Fibroblast of mammary gland (primary cell): ENCODE measurements at regions not wholly inside any gene's neighbourhood (a gene's known extent, or its start where the extent isn't known, plus 50 kb on each side); places are given as distances from the start of the nearest gene placed in this dataset.

Experiments
- DNase-seq: peaks from one replicate; pipeline ENCODE4 v3.0.0-alpha.2; 2010; ENCODE audit warnings: low read depth
- H3K4me3 ChIP-seq: 2 replicates; pipeline ENCODE4 v1.5.1; 2011; ENCODE audit warnings: low read depth, mild to moderate bottlenecking, low read length, moderate library complexity; ENCODE audit not compliant: control insufficient read depth
- CTCF ChIP-seq: conservative IDR thresholded peaks from 2 replicates; pipeline ENCODE4 v1.5.1; 2011; ENCODE audit warnings: low read depth, low read length, inconsistent platforms; ENCODE audit not compliant: control insufficient read depth, insufficient read depth

GRCh38 chr13:76239031-76239680, 603.0 kb downstream of the LMO7 start:
- no peak for TF ChIP-seq CTCF
- no peak for DNase-seq

GRCh38 chr13:76231522-76232167, 595.5 kb downstream of the LMO7 start:
- no peak overlapping the region for H3K4me3 ChIP-seq
- TF ChIP-seq CTCF = no peak
- no peak for DNase-seq

More at GRCh38 chr13:76239031-76239680, 603.0 kb downstream of the LMO7 start:
- no peak overlapping the region for H3K4me3 ChIP-seq

- no peak for TF ChIP-seq CTCF
- DNase-seq = no peak
- H3K4me3 ChIP-seq = no peak overlapping the region
Measured at GRCh38 chr13:76229281-76229680, 593.2 kb downstream of the LMO7 start.

- TF ChIP-seq CTCF = no peak
- no peak overlapping the region for H3K4me3 ChIP-seq
- peak; percentile 37 for DNase-seq
Measured at GRCh38 chr13:76226941-76227340, 590.8 kb downstream of the LMO7 start.

GRCh38 chr13:76225815-76226489, 589.8 kb downstream of the LMO7 start:
- peak; percentile 69 for DNase-seq
- no peak overlapping the region for H3K4me3 ChIP-seq

GRCh38 chr13:76223999-76224398, 587.9 kb downstream of the LMO7 start:
- H3K4me3 ChIP-seq = no peak overlapping the region
- TF ChIP-seq CTCF = no peak
- DNase-seq = peak; percentile 28

More at GRCh38 chr13:76225815-76226489, 589.8 kb downstream of the LMO7 start:
- TF ChIP-seq CTCF = no peak
